Coronary artery (tissue), 2 donors: ENCODE measurements at regions not wholly inside any gene's neighbourhood (a gene's known extent, or its start where the extent isn't known, plus 50 kb on each side); places are given as distances from the start of the nearest gene placed in this dataset.

ENCODE experiments used
- DNase-seq: peaks from one replicate; pipeline ENCODE4 v3.0.0-alpha.2; 2017; ENCODE audit warnings: low spot score
- H3K27ac ChIP-seq, 2 donors: fragments of 200-600 bp; sonication (generic); one replicate each; pipeline ENCODE4 v1.5.1; 2016 to 2019
- H3K4me3 ChIP-seq: fragments of 200-600 bp; sonication (generic); 2 replicates; pipeline ENCODE4 v1.5.1; 2016; ENCODE audit warnings: mild to moderate bottlenecking, moderate library complexity
- CTCF ChIP-seq: fragments of 200-600 bp; sonication (generic); IDR thresholded peaks from one replicate; pipeline ENCODE4 v1.5.1; 2019; ENCODE audit warnings: antibody characterized with exemption

GRCh38 chr10:6734286-6734685 is 154.2 kb upstream of the PRKCQ start:
- DNase-seq = no peak
- H3K27ac ChIP-seq = no peak overlapping the region
- H3K4me3 ChIP-seq = no peak overlapping the region
- TF ChIP-seq CTCF = no peak

GRCh38 chr10:6729861-6730344 is 149.8 kb upstream of the PRKCQ start:
- no peak for TF ChIP-seq CTCF
- no peak for DNase-seq
- H3K27ac ChIP-seq = no peak overlapping the region

DNA sequence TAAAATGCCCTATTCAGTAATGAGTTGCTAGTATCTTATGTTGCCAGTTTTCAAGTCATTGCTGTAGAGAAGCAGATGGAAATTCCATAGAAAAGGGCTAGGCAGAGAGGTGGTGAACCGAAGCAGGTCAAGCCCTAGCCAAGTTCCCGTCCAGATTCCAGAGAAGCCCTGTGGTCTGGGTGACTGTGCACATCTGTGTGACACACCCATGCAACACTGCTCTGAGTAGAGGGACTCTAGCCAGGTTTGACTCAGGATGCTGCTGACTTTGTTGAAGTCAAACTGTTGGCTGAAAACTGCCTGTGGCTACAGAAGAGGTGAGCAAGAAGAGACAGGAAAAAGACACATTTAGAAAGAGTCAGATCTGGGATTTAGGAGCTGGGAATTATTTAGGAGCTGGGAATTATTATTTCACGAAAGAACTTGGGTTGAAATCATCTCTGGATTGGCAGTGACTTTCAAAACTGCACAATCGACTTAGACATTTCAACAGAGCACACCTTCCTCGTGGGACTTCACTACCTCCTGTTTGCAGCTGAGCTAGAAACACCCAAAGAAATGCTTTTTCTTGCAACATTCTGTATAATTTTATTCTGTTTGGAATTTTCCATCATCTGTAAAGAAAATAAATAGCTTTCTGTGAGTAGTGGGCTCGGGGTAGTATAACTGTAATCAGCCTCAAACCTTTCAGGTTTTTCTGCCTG is 149.1 kb upstream of the PRKCQ start:
- Histone ChIP-seq H3K27ac (no peak overlapping the region), H3K4me3 (no peak overlapping the region)
- TF ChIP-seq CTCF = no peak
- no peak for DNase-seq

More at GRCh38 chr10:6729861-6730344, 149.8 kb upstream of the PRKCQ start:
- H3K4me3 ChIP-seq = no peak overlapping the region

GRCh38 chr10:6726924-6727323 is 146.8 kb upstream of the PRKCQ start:
- no peak for DNase-seq

GRCh38 chr10:6722616-6723004 is 142.5 kb upstream of the PRKCQ start:
- Histone ChIP-seq H3K27ac (no peak overlapping the region), H3K4me3 (no peak overlapping the region)
- no peak for DNase-seq
- TF ChIP-seq CTCF = no peak

More at GRCh38 chr10:6726924-6727323, 146.8 kb upstream of the PRKCQ start:
- Histone ChIP-seq H3K4me3 (no peak overlapping the region), H3K27ac (no peak overlapping the region)
- TF ChIP-seq CTCF = no peak

DNA sequence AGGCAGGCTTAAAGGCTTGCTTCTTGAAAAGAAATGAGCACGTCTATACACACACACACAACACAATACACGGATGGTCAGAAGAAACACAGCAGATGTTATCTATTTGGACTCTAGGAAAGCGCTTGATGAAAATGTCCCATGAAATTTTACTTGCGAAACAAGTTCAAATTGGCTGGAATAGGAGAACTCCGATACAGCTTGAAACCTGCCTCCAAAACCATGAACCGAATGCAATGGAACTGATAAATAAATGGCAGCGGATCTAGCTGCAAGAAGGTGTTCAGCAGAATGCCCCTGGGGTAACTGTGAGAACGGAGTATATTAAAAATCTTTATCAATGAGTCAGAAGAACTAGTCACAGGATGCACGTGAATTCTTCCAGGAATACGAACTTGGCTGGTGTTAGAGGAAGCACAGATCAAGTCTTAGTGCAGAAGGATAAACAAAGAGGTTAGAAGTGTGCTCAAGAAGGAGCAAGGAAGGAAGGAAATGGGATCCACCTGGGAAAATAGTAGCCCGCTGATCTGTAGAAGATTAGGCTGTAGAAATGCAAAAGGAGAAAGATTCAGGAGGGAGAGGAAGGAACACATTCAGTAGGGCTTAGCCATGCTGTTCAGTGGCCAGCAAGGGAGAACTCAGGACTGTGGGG is 142.0 kb upstream of the PRKCQ start:
- no peak for DNase-seq
- peak overlapping the region; percentile 12 for H3K4me3 ChIP-seq
- no peak overlapping the region for H3K27ac ChIP-seq
- no peak for TF ChIP-seq CTCF

DNA sequence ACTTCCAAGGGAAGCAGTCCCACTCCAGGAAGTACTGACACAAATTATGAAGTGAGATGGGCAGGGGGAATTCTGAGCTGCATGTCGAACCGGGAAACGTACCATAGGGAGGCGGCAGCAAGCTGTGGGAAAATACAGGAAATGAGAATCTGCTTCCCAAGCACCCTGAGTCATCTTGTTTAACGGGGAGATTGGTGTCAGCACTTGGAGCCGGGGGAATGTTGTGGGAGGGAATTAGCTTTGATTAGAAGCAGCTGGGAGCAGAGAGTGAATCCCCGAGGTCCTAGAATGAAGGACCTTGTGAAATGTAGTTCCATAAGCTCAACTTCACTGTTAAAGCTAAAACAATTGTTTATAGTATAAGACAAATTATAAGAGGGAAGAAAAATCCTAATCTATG is 141.4 kb upstream of the PRKCQ start:
- no peak for DNase-seq
- no peak for TF ChIP-seq CTCF
- peak overlapping the region; percentile 12 for H3K4me3 ChIP-seq
- no peak overlapping the region for H3K27ac ChIP-seq
